ENCODE measurements at regions not wholly inside any gene's neighbourhood (a gene's known extent, or its start where the extent isn't known, plus 50 kb on each side); places are given as distances from the start of the nearest gene placed in this dataset.
"Not testable (repeated sequence)": the region's sequence is repeated elsewhere in the genome, so short reads cannot be mapped to it uniquely, and the experiment has no call there.

DNA sequence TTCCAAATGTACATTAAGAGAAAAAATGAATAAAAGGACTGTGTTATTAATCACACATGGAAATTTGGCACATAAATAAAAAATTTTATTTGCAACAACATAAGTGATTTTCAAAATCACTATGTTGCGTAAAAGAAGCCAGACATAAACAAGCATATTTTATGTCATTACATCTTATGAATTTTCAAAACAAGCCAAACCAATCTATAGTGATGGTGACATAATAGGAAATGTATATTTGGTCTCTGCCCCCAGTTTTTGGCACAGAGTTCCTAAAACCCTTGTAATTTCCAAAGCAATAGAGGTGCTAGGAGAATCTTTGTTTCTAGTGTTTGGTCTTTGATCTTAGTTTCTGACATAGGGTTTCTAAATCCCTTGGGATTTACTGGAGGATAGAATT lies 543.3 kb downstream of the ZBBX start:
- peaks cover 15% of the 10 kb centered on the region for H3K9me3 Mint-ChIP-seq

DNA sequence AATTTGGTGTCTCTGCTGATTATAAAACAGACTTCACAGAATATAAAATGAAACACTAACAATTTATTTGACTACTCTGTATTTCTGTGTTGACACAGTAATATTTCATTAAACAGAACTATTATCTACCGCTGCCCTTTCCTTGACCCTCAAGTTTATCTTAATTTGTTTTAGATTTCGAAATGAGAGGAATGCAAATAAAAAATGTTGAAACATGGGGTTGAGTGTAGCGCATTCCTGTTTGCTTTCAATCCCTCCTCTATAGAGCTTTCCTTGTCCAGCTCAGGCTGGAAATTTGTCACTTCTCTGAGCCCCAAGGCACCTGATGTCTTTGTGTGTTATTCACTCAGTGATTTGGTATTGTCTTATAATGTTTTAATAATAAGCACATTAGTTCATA lies 550.2 kb downstream of the ZBBX start:
- Mint-ChIP-seq H3K9me3 (peaks cover 30% of the 10 kb centered on the region), H3K27ac (no peak overlapping the region), H3K4me3 (no peak overlapping the region), H3K36me3 (ENCODE audit: low read depth) (no peaks in the 10 kb centered on the region), H3K4me1 (ENCODE audit: low read depth) (no peaks in the 10 kb centered on the region), H3K27me3 (ENCODE audit: insufficient read depth) (no peaks in the 10 kb centered on the region; the same call in 1 of the 2 replicates)
- TF ChIP-seq, protein P1, sequence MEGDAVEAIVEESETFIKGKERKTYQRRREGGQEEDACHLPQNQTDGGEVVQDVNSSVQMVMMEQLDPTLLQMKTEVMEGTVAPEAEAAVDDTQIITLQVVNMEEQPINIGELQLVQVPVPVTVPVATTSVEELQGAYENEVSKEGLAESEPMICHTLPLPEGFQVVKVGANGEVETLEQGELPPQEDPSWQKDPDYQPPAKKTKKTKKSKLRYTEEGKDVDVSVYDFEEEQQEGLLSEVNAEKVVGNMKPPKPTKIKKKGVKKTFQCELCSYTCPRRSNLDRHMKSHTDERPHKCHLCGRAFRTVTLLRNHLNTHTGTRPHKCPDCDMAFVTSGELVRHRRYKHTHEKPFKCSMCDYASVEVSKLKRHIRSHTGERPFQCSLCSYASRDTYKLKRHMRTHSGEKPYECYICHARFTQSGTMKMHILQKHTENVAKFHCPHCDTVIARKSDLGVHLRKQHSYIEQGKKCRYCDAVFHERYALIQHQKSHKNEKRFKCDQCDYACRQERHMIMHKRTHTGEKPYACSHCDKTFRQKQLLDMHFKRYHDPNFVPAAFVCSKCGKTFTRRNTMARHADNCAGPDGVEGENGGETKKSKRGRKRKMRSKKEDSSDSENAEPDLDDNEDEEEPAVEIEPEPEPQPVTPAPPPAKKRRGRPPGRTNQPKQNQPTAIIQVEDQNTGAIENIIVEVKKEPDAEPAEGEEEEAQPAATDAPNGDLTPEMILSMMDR (IDR thresholded peaks at IDR 0.05), result no peak
- no peak for DNase-seq

More for the DNA sequence above, 543.3 kb downstream of the ZBBX start:
- DNase-seq, result no peak
- H3K27ac Mint-ChIP-seq, result no peak overlapping the region
- H3K27me3 Mint-ChIP-seq (ENCODE audit: insufficient read depth), result no peaks in the 10 kb centered on the region
- H3K4me1 Mint-ChIP-seq (ENCODE audit: low read depth), result no peaks in the 10 kb centered on the region
- TF ChIP-seq, protein P1 (IDR thresholded peaks at IDR 0.05), result no peak
- H3K4me3 Mint-ChIP-seq, result no peak overlapping the region
- H3K36me3 Mint-ChIP-seq (ENCODE audit: low read depth), result no peaks in the 10 kb centered on the region

DNA sequence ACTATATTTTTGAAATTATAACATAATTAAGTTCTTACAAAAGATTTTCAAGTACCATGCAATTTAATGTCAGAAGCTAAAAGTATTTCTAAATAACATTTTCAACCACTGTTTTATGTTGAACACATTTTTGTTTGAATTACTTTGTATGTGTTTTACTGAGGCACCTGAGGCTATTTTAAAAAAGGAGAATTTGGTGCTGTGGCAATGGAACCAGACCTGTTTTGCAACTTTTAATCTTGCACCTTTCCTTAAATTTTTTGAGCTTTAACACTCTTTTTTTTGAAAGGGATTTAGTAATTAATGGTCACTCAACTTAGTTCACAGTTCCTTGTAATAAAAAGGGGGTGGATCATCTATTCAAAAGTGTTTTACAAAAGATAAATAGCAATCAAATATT lies 561.6 kb downstream of the ZBBX start:
- TF ChIP-seq, protein P1 (IDR thresholded peaks at IDR 0.05), result no peak
- Mint-ChIP-seq H3K9me3 (peaks cover 26% of the 10 kb centered on the region), H3K27me3 (ENCODE audit: insufficient read depth) (no peaks in the 10 kb centered on the region), H3K36me3 (ENCODE audit: low read depth) (no peaks in the 10 kb centered on the region), H3K4me3 (no peak overlapping the region), H3K27ac (no peak overlapping the region), H3K4me1 (ENCODE audit: low read depth) (no peaks in the 10 kb centered on the region)
- no peak for DNase-seq

DNA sequence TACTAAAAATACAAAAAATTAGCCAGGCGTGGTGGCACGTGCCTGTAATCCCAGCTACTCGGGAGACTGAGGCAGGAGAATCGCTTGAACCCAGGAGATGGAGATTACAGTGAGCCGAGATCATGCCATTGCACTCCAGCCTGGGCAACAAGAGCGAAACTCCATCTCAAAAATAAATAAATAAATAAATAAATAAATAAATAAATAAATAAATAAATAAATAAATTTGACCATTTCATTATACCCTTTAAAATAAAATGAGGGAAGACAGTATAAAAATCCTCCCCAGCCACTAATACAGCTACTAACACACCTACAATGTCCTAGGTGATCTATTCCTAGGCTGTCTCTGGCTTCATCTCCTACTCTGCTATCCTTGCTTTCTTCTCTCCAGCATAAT lies 562.8 kb downstream of the ZBBX start:
- H3K27me3 Mint-ChIP-seq (ENCODE audit: insufficient read depth); H3K36me3 Mint-ChIP-seq (ENCODE audit: low read depth); H3K4me1 Mint-ChIP-seq (ENCODE audit: low read depth); H3K27ac Mint-ChIP-seq; H3K4me3 Mint-ChIP-seq; DNase-seq: not testable (repeated sequence)
- H3K9me3 Mint-ChIP-seq, result peaks cover 36% of the 10 kb centered on the region

DNA sequence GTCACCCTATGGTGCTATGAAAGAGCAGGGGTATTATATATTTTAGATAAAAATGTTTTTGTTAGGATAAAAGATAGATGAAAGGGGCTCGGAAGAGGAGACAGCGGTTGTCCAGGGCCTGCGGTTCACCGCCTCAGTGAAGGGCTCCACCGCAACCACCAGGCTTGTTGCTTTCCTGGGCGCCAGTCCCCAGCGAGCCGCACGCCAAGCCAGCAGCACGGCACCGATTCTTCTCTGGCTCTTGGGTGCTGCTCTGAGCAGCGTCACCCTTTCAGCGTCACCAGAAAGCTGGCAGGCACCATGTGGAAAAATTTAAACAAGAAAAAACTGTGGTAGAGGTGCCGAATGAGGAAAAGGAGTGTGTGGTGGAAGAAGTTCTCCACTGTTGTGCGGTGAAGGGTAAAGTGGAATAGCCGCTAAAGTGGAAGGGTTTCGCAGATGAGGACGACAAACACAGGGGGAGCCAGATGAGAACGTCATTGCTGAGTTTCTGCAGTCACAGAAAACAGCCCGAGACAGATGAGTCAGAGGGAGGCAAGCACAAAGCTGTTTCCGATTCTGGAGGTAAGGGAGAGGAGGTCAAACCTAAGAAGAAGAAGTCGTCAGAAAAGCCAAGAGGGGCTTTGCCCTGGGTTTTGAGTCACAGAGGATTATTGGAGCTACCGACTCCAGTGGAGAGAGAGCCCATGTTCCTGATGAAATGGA lies 569.2 kb downstream of the ZBBX start:
- DNase-seq, result no peak
- Mint-ChIP-seq H3K9me3 (peaks cover 51% of the 10 kb centered on the region), H3K36me3 (ENCODE audit: low read depth) (no peaks in the 10 kb centered on the region), H3K27ac (no peak overlapping the region), H3K27me3 (ENCODE audit: insufficient read depth) (no peaks in the 10 kb centered on the region; the same call in 1 of the 2 replicates), H3K4me3 (no peak overlapping the region), H3K4me1 (ENCODE audit: low read depth) (no peaks in the 10 kb centered on the region)
- TF ChIP-seq, protein P1 (IDR thresholded peaks at IDR 0.05), result no peak

DNA sequence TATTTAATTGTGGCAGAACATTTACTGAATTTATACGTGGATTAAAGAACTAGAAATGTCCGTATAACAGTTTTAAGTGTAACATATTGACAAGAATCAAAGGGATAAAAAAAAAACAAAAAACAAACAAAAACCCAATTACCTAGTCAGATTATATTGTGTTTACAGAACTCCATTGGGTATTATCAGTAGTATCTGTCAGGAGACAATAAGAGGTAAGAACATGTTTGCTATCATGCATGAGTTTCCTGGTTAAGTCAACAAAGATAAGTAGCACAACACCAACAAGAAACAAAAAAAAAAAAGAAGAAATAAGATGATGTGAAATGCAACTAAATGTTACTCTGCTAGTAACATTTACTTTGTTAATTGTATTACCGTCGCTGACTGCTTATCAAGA lies 570.6 kb downstream of the ZBBX start:
- Mint-ChIP-seq H3K4me1 (ENCODE audit: low read depth) (no peaks in the 10 kb centered on the region), H3K36me3 (ENCODE audit: low read depth) (no peaks in the 10 kb centered on the region), H3K27ac (no peak overlapping the region), H3K4me3 (no peak overlapping the region), H3K9me3 (peaks cover 59% of the 10 kb centered on the region), H3K27me3 (ENCODE audit: insufficient read depth) (no peaks in the 10 kb centered on the region; the same call in 1 of the 2 replicates)
- TF ChIP-seq, protein P1 (IDR thresholded peaks at IDR 0.05), result no peak
- no peak for DNase-seq

All from HFFc6 (cell line).